GM18517 (cell line): ENCODE measurements at regions not wholly inside any gene's neighbourhood (a gene's known extent, or its start where the extent isn't known, plus 50 kb on each side); places are given as distances from the start of the nearest gene placed in this dataset.
A peak's percentile ranks its signal among the peaks of the same experiment; 100 is the strongest.
"Not testable (repeated sequence)": the region's sequence is repeated elsewhere in the genome, so short reads cannot be mapped to it uniquely, and the experiment has no call there.

ENCODE experiments used
- ATAC-seq: cut with Tn5 transposase; IDR thresholded peaks from one replicate; pipeline ENCODE4 v1.9.1; 2021; ENCODE audit warnings: mild to moderate bottlenecking, moderate library complexity; ENCODE audit not compliant: unreplicated experiment

- not testable (repeated sequence) for ATAC-seq
Measured at GRCh38 chr2:89199453-89200246, 508.2 kb downstream of the RPIA start.

DNA sequence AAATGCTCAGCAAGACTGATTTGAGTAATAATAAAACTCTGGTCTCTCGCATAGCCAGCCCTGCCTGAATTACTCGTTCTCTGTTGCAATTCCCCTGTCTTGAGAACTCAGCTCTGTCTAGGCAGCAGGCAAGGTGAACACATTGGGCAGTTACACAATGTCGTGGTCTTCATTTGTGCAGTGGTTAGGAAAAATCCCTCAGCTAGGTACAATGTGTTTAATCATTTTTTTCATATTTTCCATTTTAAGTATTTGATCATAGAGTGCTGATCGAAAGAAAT lies 508.7 kb downstream of the RPIA start:
- ATAC-seq = not testable (repeated sequence)

GRCh38 chr2:89202518-89202917 lies 511.0 kb downstream of the RPIA start:
- not testable (repeated sequence) for ATAC-seq

DNA sequence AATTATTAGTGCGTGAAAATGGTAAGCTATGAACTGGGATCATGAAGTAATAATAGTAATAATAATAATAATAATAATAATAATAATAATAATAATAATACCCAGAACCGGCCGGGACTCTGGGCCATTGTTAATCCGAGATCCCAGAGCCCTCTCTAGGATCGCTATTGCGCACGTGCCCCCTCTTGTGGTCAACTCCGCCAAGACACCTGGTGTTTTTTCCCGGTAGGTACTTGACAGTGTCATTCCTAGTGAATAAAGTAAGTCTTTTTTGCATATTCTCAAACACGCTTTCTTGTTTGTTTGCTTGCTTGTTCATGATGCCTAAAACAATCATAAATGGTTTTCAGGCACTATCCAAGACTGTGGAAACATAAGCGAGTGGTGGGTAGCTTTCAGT lies 513.7 kb downstream of the RPIA start:
- peak; percentile 63 for ATAC-seq

DNA sequence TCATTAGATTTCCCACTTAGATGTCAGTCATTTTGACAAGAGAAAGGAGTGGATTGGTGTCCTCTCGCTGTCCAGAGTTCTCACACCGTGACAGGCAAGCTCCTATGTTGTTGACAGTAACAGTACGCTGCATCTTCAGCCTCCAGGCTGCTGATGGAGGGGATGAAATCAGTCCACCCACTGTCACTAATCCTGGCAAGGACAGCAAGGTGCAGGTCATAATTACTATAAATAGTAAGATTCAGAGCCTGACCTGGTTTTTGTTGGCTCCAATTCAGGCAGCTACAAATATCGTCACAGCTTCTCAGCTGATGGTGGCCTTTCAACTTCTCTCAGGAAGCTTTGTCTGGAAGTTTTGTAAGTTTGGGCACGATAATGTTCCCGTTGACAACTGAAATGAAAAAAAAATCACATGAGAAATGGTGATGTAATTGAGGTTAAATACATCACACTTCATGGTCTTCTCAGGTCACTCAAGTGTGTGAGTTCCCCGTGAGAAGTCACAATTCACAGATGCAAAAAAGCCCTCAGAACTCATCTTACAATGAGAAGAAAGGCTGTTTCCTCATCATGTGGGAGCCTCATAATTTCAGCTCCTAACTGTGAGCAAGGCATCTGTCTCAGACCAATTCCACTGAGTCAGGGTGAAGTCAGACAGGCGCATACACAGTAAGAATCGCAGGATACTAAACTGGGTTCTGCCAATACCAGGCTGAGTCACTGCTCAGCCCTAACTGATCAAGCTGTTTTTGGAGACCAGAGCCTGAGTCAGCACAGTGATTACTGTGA lies 516.9 kb downstream of the RPIA start:
- not testable (repeated sequence) for ATAC-seq

DNA sequence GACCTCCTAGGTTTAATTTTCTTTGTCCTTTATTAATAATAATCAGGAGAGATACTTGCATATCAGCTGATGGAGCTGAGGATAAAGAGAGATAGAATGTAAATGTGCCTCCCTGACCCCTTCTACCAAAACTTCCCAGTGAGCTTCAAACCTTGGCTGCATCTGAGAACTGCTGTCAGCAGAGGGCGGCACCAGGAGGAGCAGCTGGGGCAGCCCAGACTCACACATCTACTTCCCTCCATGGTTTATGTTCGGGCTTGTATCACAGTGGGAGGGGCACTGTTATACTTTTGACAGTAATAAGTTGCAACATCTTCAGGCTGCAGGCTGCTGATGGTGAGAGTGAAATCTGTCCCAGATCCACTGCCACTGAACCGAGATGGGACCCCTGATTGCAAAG lies 521.7 kb downstream of the RPIA start:
- ATAC-seq = not testable (repeated sequence)

- ATAC-seq = not testable (repeated sequence)
Measured at GRCh38 chr2:89213811-89214210, 522.3 kb downstream of the RPIA start.

- not testable (repeated sequence) for ATAC-seq
Measured at GRCh38 chr2:89221474-89221873, 530.0 kb downstream of the RPIA start.

DNA sequence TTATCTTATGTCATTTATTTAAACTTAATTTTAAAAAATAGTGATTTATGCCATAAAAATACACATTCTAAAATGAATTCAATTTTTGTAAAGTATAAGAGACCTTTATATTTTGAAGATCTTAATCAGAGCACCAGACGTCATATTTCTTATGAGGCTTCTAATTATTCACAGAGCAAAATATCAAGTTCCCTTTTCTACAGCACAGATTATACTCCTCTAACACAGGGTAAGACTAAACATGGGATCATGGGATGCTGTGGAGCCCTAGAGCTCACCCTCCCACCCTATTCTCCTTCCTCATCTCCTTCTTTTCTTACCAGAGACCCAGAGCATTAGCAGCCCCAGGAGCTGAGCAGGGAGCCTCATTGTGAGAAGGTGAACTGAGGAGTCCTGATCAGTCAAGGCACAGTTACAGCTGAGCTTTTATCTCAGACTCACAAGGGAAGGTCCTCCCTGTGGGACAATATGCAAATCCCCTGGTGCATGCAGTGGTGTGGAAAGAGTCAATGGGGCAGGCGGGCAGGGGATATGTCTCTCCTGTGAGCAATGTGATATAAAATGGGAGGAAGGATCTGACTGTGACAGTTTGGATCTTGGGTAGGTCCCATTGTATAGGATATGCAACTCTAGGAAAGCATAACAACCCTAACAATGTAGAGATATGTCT lies 530.7 kb downstream of the RPIA start:
- not testable (repeated sequence) for ATAC-seq

GRCh38 chr2:89224803-89225202 lies 533.3 kb downstream of the RPIA start:
- ATAC-seq = not testable (repeated sequence)

DNA sequence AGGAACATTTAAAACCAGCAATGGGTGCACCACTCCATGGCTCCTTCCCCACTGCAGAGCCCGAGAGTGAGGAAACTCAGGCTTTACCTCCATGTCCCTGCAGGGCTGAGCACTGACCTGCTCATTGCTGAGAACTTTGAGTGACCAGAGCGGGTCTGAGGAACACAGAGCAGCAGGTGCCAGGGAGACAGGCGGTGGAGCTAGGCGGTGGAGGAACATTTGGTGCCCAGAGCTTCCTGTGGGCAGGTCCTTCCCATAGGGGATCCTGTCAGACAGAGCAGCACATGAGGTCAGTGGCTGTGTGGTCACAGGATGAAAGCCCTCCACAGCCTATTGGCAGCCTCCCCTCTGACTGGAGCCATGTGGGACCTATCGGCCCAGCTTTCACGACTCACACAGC lies 538.5 kb downstream of the RPIA start:
- ATAC-seq = not testable (repeated sequence)

GRCh38 chr2:89231241-89231640 lies 539.8 kb downstream of the RPIA start:
- ATAC-seq = not testable (repeated sequence)

DNA sequence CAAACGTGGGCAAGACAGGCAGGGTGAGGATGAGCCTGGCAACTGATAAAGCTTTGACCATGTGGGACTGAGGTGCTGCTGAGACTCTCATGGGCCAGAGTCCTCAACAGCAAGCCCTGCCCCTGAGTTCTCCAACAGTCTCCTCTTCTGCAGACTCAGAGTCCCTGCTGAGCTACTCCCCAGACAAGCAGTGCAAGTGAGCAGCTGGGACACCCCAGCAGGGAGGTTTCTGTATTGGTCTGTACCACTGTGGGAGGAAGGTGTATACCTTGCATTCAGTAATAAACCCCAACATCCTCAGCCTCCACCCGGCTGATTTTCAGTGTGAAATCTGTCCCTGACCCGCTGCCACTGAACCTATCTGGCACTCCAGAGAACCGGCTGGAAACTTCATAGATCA lies 542.5 kb downstream of the RPIA start:
- ATAC-seq = not testable (repeated sequence)

DNA sequence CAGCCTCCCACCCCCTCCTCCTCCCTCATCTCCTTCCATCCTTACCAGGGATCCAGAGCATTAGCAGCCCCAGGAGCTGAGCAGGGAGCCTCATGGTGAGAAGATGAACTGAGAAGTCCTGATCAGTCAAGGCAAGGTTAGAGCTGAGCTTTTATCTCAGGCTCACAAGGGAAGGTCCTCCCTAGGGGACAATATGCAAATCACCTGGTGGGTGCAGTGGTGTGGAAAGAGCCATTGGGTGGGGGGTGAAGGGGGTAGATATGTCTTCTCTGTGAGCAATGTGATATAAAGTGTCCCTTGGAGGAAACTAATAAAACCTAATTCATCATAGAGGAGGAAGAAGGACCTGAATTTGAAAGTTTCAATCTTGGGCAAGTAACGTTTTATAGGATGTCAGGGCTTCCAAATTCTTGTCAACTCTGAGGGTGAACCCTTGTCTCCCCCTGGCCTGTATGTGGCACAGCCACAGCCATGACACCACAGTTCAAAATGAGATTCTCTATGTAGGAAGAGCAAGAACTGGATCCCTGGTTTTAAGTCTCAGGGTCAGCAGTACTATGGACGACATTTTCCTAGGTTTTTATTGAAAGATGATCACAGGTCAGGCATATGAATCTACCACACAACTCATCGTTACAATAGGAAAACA lies 543.5 kb downstream of the RPIA start:
- ATAC-seq = not testable (repeated sequence)

DNA sequence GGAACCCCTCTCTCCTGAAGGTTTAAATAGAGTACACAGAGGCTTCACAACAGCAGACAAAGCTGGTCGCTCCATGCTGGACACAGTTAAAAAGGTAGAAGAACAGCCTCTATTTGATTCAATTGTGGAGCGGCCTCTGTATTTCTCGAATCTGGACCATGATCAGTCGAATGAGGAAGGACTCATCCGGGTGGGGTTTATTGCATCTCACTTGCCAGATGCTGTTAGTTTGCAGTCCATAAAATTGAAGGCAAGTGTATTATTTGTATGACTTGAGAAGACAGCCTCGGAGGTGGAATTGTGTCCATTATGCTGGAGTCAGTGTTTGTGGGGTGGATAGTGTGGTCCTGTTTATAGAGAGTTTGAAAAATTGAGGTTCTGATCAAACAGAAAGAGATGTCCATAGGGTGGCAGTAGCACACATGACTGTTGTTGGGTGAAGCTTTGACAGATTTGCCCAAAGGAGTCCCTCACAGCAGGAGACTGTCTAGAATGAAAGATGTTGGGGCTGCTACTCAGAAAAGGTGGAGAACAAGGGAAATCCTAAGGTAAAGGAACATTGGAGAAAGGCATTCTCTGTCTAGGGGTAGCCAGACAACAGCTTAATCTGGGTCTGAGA lies 545.5 kb downstream of the RPIA start:
- not testable (repeated sequence) for ATAC-seq

GRCh38 chr2:89237783-89238182 lies 546.3 kb downstream of the RPIA start:
- ATAC-seq = not testable (repeated sequence)

GRCh38 chr2:89243114-89243700 lies 551.7 kb downstream of the RPIA start:
- ATAC-seq = peak; percentile 97

GRCh38 chr2:89244407-89244806 lies 552.9 kb downstream of the RPIA start:
- ATAC-seq = not testable (repeated sequence)

- not testable (repeated sequence) for ATAC-seq
Measured at GRCh38 chr2:89245478-89245877, 554.0 kb downstream of the RPIA start.

DNA sequence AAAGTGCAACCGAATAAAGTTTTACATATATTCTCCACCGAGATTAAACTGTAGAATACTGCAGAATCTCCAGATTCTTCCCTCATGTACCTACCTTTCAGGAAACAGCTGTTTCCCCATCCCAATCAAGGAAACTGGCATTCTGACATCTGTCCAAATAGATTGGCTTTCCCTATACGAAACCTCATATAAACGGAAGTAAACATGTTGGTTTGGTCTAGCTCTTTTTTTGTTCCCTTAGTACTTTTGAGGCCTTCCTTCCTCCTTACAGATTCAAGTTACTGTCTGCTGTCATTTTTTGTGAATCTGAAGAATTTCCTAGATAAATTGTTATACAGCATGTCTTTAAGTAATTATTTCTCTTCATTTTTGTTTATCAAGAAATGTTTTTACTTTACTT lies 554.6 kb downstream of the RPIA start:
- not testable (repeated sequence) for ATAC-seq
